ENCODE measurements at regions not wholly inside any gene's neighbourhood (a gene's known extent, or its start where the extent isn't known, plus 50 kb on each side); places are given as distances from the start of the nearest gene placed in this dataset.

- Histone ChIP-seq H3K4me3 (replicated peaks; ENCODE audit: low read depth, low read length) (no peak overlapping the region), H3K27me3 (replicated peaks; ENCODE audit: control insufficient read depth, insufficient read depth, low read length) (no peaks in the 10 kb centered on the region), H3K36me3 (ENCODE audit: control insufficient read depth, insufficient read depth, low read length) (no peaks in the 10 kb centered on the region)
- TF ChIP-seq CTCF (IDR thresholded peaks at IDR 0.05; ENCODE audit: insufficient read depth, low read length, poor library complexity, severe bottlenecking) = no peak
- DNase-seq (ENCODE audit: extremely low read depth, insufficient read length) = no peak
These were observed 245.8 kb downstream of the GLRX3 start for GRCh38 chr10:130382031-130382430.

DNA sequence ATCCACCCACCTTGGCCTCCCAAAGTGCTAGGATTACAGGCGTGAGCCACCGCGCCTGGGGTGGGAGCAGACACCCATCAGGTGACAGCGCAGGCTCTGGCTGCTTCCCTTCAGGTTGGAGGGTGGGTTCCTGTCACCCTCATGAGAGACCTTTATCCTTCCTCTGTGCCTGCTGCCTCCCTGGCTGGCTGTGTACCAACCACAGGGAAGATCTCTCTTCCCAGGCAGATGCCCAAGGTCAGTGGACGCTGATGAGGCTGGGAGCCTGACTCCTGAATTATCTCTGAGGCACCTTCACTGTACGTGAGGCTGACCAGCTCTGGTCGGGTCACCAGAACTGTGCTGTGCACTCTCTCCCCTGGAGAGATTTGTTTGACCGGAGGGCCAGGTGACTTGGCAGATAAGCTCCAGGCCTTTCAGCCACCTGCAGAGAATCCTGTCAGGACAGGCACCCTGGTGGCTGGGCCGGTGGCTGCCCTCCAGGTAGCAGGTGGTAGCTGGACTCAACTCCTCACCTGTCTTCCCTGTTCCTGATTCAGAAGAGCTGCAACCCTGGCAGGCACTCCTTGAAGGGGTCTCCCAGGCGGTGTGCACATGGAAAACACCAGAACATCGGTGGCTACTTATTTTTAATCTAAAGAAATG lies 251.9 kb downstream of the GLRX3 start:
- DNase-seq (ENCODE audit: extremely low read depth, insufficient read length) = no peak
- Histone ChIP-seq H3K4me3 (replicated peaks; ENCODE audit: low read depth, low read length) (no peak overlapping the region), H3K36me3 (ENCODE audit: control insufficient read depth, insufficient read depth, low read length) (no peaks in the 10 kb centered on the region), H3K27me3 (replicated peaks; ENCODE audit: control insufficient read depth, insufficient read depth, low read length) (no peaks in the 10 kb centered on the region)
- TF ChIP-seq CTCF (IDR thresholded peaks at IDR 0.05; ENCODE audit: insufficient read depth, low read length, poor library complexity, severe bottlenecking) = no peak

- H3K4me3 ChIP-seq (replicated peaks; ENCODE audit: low read depth, low read length) = no peak overlapping the region
- DNase-seq (ENCODE audit: extremely low read depth, insufficient read length) = no peak
- no peaks in the 10 kb centered on the region for H3K36me3 ChIP-seq (ENCODE audit: control insufficient read depth, insufficient read depth, low read length)
- no peaks in the 10 kb centered on the region for H3K27me3 ChIP-seq (replicated peaks; ENCODE audit: control insufficient read depth, insufficient read depth, low read length)
- TF ChIP-seq CTCF (IDR thresholded peaks at IDR 0.05; ENCODE audit: insufficient read depth, low read length, poor library complexity, severe bottlenecking) = no peak
These were observed 252.6 kb downstream of the GLRX3 start for GRCh38 chr10:130388746-130389145.

DNA sequence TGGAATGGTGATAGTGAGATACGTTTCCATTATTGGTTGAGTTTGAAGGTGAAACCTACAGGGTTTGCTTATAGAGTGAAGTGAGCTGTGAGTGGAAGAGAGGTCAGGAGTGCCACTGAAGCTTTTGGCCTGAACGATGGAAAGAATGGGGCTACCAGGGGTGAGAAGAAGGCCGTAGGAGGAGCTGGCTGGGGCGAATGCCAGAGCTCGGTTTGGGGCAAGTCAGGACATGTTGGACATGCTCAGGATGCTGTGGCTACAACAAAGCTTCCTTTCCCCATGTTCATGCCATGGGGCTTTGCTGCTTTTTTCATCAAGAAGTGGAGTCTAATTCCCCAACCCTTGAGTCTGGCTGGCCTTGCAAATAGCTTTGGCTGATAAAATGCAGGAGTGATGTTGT lies 253.7 kb downstream of the GLRX3 start:
- TF ChIP-seq CTCF (IDR thresholded peaks at IDR 0.05; ENCODE audit: insufficient read depth, low read length, poor library complexity, severe bottlenecking) = no peak
- no peak overlapping the region for H3K4me3 ChIP-seq (replicated peaks; ENCODE audit: low read depth, low read length)
- no peak for DNase-seq (ENCODE audit: extremely low read depth, insufficient read length)
- H3K27me3 ChIP-seq (replicated peaks; ENCODE audit: control insufficient read depth, insufficient read depth, low read length) = no peaks in the 10 kb centered on the region
- no peaks in the 10 kb centered on the region for H3K36me3 ChIP-seq (ENCODE audit: control insufficient read depth, insufficient read depth, low read length)

DNA sequence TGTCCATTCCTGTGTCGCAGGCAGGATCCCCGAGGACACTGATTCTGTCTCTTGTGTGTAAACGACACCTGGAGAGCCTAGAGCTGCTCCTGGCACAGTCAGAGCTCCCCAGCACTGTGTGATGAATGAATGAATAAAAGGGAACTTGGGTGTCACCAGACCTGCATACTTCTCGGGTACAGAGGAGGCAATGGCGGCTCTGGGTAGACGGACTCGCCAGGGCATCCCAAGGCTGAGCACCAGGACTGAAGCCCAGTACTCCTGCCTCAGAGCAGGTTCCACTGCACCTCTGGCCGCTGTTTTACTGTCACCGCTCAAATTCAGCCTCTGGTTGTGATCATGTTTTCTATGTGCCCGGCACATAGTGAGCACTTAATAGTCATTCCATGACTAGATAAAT lies 255.8 kb downstream of the GLRX3 start:
- TF ChIP-seq CTCF (IDR thresholded peaks at IDR 0.05; ENCODE audit: insufficient read depth, low read length, poor library complexity, severe bottlenecking) = no peak
- no peaks in the 10 kb centered on the region for H3K27me3 ChIP-seq (replicated peaks; ENCODE audit: control insufficient read depth, insufficient read depth, low read length)
- DNase-seq (ENCODE audit: extremely low read depth, insufficient read length) = no peak
- no peaks in the 10 kb centered on the region for H3K36me3 ChIP-seq (ENCODE audit: control insufficient read depth, insufficient read depth, low read length)
- no peak overlapping the region for H3K4me3 ChIP-seq (replicated peaks; ENCODE audit: low read depth, low read length)

DNA sequence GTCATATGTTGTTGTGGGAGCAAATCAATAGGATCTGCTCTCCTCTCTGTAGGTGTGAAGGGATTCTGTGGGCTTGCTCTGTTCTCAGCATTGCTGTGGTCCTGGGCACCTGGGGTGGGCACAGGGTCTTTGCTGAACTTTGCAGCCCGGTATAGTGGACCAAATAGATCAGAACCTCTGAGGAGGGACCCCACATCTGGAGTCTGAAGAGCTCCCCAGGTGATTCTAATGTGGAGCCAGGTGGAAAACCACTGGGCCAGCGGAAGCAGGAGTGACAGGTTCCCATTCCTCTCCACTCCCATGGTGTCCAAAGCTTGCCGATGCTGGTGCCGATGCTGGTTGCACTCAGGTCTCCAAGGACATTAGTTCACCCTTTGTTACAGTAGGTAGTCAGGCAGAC lies 257.2 kb downstream of the GLRX3 start:
- H3K36me3 ChIP-seq (ENCODE audit: control insufficient read depth, insufficient read depth, low read length) = no peaks in the 10 kb centered on the region
- TF ChIP-seq CTCF (IDR thresholded peaks at IDR 0.05; ENCODE audit: insufficient read depth, low read length, poor library complexity, severe bottlenecking) = no peak
- H3K27me3 ChIP-seq (replicated peaks; ENCODE audit: control insufficient read depth, insufficient read depth, low read length) = no peaks in the 10 kb centered on the region
- no peak for DNase-seq (ENCODE audit: extremely low read depth, insufficient read length)
- H3K4me3 ChIP-seq (replicated peaks; ENCODE audit: low read depth, low read length) = no peak overlapping the region
